Epidermal melanocyte (primary cell): ENCODE measurements at regions not wholly inside any gene's neighbourhood (a gene's known extent, or its start where the extent isn't known, plus 50 kb on each side); places are given as distances from the start of the nearest gene placed in this dataset.
"Not testable (repeated sequence)": the region's sequence is repeated elsewhere in the genome, so short reads cannot be mapped to it uniquely, and the experiment has no call there.

Source experiments
- DNase-seq: peaks from one replicate; pipeline ENCODE4 v3.0.0; 2011; ENCODE audit warnings: low spot score; ENCODE audit not compliant: insufficient read length

- DNase-seq = no peak
These were observed 204.1 kb downstream of the NDUFA10 start for GRCh38 chr2:239820836-239821693.

DNA sequence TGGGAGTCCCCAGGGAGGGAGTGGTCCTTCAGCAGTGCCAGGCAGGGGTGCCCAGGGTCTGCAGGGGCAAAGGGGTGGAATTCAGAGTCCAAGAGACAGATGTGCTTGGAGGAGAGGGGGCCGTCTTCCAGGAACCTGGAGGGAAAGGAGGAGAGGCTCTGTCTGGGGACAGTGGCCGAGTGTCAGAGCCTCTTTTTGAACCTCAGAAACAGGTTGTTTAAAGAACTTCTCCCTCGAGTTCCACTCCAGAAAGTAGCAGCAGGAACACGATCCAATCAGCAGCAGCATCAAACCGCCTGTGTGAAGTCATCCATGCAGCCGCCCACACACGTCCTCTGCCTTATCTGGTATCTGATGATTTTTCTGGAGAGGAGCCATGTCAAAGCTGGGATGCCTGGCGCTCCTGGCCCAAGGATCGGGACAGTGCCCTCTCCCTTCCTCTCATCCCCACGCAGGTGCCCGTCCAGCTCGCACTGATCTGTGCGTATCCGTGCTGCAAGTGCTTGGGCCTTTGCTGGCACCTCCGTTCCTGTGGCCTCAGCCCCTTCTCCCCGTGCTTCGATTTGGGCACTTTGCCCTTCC lies 205.1 kb downstream of the NDUFA10 start:
- DNase-seq = no peak

DNA sequence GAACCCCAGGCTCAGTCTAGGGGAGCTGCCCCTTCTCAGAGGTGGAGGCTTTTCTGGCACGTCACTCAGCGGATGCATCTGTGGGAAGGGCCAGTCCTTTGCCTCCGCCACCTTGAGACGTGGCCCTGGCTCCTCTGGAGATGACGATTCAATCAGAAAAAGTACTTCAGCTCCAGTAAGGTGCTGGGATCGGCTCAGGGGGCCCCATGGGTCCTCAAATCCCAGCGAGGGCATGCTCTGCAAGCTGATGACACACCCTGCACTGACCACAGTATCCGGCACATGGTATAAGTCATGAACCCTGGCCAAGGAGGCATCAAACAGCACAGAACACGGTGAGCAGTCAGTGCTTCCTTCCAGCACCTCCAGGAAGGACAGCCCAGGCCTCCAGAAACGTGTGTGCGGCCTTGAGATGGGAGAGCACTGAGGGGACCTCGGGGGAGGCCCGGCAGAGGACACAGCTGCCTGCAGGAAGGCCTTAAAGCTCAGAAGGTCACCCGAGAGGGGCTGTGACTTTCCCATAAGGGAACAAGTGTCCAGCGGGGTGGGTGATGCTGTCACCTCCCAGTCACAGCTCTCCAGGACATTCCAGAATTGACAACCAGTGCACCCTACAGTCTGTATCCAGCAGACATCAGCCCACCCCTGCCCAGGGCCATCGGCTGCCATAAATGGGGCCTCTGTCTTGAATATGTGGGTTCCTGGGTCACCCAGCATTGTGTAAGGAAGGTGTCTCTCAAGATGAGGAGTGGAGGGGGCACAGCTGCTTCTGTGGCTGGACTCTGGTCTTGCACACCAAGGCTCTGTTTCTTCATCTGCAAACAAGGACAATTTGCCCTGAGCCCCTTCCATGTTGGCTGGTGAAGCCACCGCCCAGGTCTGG lies 205.8 kb downstream of the NDUFA10 start:
- no peak for DNase-seq

- DNase-seq = no peak
These were observed 206.6 kb downstream of the NDUFA10 start for GRCh38 chr2:239818531-239819011.

DNA sequence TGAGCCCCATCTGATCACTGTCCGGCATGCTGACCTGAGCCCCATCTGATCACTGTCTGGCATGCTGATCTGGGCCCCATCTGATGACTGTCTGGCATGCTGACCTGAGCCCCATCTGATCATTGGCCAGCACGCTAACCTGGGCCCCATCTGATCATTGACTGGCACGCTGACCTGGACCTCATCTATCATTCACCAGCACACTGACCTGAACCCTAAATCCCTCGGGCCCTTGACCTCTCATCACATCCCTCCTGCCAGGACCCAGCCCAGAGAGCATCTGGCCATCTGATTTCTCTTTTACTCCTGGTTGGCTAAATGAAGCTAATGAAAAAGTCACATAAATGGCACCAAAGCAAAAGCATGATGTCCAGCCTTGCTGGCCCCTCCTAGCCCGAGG lies 207.1 kb downstream of the NDUFA10 start:
- no peak for DNase-seq

DNA sequence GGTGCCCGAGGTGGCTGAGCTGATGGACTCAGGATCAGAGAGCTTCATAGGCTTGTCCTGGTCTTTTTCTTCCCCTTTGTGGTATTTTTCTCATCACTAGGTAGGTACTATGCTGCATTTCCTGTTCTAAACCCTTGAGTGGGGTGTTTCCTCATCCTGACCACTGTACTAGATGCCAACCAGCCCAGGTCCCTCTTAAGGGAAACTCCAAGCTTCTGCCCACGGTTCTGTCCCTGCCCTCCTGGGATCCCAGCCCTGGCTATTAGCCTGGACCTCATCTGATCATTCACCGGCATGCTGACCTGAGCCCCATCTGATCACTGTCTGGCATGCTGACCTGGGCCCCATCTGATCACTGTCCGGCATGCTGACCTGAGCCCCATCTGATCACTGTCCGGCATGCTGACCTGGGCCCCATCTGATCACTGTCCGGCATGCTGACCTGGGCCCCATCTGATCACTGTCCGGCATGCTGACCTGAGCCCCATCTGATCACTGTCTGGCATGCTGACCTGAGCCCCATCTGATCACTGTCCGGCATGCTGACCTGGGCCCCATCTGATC lies 207.6 kb downstream of the NDUFA10 start:
- DNase-seq = not testable (repeated sequence)

DNA sequence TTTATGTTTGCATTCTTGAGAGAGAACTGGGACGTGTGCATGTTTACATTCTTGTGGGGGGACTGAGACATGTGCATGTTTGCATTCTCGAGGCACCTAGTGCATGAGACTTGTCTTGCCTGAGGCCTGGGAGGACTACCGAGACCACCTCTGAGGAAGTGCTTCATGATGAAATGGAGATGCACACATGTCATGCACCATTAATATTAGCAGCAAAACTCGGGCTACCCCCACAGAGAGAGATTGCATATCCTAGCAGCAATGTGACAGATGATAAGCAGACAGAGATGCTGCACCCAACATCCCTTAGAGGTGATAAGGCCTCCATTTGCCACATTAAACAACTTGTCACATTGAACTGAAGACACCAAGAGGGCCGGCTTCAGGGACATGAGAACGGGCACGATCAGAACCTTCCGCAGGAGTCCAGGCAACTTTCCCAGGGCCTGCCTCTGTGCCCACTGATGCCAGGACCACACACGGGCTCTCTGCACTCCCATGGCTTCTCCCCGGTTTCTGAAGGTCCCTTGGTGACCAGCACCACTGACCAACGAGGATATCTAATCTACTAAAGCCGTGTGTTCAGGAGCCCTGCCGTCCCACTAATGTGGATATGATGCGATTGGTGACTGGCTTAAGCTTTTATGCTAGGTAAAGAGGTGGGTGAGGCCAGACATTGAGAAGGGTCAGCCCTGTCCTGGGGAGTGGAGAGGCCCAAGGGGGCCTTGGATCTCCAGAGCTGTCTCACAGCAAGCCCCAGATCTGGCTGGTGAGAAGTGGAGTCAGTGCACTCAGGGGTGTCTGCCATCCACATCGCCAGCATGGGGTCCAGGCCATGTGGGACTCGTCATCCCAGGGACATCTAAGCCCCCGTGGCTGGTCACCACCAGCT lies 208.3 kb downstream of the NDUFA10 start:
- no peak for DNase-seq

- DNase-seq = no peak
These were observed 209.5 kb downstream of the NDUFA10 start for GRCh38 chr2:239815671-239816070.

DNA sequence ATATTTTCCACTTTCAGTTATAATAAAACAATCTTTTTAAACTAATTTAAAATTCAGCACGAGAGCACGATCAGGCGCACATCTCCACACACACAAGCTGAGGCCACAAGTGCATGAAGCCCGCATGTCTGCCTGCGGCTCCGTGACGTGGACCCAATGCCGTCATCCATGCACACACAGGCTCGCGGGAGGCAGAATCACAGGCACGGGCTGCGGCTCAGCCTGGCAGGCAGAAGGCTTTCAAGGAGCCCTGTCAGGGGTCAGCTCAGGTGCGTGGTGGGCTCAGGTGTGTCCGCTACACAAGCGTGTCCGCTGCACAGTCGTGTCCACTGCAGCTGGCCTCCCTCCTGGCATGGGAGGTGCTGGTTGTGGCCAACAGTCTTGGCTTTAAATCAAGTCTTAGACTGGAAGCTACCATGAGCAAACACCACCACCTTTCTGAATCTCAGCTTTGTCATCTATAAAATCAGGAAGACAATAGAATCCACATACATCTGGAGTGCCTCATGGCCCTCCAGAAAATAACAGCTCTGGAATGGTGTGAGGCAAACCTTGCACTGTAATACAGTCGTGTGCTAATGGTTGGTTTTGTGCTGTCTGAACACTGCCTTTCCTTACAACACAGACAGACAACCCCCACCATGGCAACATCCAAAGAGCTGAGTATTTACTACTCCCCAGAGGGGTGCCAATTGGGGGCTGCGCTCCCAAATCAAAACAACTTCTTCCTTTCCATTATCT lies 210.1 kb downstream of the NDUFA10 start:
- DNase-seq = no peak

- DNase-seq = no peak
These were observed 210.9 kb downstream of the NDUFA10 start for GRCh38 chr2:239814116-239814860.

DNA sequence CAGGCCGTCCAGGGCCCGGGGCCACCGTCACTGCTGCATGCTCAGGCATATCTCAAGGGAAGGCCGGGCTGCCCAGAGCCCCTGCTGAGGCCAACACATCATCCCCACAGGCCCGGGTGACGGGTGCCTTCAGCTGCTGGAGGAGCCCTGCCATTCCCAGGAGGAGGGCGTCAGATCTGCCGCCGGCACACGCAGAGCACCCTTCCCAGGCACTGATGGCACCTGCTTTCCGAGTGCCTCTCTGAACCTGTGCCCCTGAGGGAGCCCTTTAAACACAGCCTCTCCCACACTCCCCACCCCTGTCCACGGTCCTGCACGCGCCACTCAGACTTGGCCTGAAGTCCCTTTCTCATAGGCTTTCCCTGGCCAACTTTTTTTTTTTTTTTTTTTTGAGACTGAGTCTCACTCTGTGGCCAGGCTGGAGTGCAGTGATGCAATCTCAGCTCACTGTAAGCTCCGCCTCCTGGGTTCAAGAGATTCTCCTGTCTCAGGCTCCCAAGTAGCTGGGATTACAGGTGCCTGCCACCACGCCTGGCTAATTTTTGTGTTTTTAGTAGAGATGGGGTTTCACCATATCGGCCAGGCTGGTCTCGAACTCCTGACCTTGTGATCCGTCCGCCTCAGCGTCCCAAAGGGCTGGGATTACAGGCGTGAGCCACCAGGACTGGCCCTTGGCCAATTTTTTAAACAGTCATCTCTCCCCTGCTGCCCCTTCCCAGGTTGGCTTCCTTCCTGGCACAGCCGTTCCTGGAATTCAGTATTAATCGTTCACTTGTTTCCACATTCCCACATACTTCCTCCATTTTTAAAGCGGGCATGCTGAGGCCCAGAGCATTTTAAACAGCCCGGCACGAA lies 211.7 kb downstream of the NDUFA10 start:
- no peak for DNase-seq

- DNase-seq = no peak
These were observed 213.2 kb downstream of the NDUFA10 start for GRCh38 chr2:239811806-239812560.

DNA sequence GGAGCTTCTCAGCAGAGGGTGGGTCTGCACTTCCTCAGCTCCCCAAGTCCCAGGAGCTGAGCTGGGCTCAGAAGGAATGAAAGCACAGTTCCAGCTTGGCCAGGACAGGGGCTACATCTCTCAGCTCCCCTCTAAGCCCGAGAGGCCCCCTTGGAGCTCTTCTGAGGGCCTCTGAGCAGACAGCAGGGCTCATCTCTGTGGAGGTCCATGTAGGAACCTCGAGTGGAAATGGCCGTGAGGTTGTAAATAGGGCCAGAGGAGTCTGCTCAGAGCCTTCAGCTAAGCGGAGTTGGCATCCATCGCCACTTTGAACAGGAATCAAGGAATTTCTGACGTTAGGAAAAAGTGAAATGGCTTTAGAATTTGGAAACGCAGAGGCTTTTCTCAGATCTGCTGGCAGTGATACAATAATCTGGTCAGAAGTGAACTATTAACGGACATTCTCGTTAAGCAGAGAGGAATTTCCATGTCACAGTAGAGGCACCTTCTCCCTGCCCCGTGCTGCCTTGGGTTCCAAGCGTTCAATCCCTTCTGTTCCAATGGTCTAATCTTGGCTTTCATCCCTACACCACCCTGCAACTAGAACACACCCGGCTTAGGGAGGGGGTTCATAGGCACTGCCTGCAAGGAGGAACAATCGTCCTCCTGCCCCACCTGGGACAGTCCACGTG lies 213.9 kb downstream of the NDUFA10 start:
- DNase-seq = no peak

DNA sequence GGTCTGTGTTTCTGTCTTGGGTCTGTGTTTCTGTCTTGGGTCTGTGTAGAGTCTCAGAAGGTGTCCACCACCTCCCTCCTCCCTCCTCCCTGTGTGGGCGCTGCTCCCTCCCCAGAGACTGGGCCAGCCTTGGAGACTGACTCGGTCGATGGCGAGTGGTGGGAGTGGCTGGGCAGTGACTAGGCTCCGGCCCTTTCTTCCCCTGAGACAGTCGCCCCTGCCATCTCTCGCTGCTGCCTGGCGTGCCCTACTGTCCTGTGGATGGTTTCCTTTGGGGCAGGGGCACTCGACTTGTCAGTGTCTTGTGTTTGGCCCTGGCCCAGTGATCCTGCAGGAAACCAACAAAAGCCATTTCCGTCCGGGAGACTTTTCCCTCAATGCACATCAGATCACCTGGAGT lies 215.8 kb downstream of the NDUFA10 start:
- DNase-seq = no peak

DNA sequence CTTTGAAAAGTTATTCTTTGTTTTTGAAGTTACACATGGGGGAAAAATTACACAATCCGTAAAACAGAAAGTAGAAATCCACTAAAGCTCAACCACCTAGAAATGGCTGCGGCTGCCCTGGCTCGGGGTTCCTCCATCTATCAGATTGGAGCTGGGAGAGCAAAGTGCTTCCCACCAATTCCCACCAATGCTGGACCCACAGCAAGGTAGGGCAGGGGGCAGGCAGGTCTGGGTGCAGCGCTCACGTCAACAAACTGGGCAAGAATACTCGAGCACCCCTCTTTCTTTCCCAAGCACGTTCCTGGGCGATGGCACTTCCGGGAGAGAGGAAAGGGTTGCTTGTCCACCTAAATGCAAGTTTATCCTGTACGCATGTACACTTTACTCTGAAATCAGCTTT lies 217.6 kb downstream of the NDUFA10 start:
- DNase-seq = no peak

DNA sequence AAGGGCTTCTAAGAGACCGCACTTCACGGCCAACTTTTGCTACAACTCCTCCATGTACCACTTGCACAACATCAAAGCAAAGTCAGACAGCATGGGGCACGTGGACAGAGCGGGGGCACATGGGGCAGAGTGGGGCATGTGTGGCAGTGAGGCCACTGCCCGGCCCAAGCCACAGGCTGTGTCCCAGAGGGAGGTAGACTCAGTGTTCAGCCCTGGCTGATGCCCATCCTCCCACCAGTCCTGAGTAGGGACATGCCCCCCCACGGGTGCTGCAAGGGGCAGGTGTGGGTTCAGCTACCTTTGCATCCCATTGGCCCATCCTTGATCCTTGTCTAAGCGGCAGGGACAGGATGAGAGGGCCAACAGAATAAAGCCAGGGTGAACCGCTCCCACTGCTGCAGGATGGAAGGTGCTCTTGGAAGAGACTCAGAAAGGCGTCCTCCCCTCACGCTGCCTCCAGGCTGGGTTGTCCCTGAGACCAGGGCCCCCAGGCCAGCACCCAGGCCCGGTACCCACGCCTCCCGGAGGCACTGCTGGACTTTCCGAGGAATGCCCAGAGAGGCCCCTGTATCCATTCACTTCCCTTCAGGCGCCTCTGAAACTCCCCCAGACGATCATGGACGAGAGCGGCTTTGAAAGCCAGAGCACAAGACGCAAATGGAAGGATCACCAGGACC lies 218.2 kb downstream of the NDUFA10 start:
- DNase-seq = no peak
